ENCODE measurements at regions not wholly inside any gene's neighbourhood (a gene's known extent, or its start where the extent isn't known, plus 50 kb on each side); places are given as distances from the start of the nearest gene placed in this dataset.

DNA sequence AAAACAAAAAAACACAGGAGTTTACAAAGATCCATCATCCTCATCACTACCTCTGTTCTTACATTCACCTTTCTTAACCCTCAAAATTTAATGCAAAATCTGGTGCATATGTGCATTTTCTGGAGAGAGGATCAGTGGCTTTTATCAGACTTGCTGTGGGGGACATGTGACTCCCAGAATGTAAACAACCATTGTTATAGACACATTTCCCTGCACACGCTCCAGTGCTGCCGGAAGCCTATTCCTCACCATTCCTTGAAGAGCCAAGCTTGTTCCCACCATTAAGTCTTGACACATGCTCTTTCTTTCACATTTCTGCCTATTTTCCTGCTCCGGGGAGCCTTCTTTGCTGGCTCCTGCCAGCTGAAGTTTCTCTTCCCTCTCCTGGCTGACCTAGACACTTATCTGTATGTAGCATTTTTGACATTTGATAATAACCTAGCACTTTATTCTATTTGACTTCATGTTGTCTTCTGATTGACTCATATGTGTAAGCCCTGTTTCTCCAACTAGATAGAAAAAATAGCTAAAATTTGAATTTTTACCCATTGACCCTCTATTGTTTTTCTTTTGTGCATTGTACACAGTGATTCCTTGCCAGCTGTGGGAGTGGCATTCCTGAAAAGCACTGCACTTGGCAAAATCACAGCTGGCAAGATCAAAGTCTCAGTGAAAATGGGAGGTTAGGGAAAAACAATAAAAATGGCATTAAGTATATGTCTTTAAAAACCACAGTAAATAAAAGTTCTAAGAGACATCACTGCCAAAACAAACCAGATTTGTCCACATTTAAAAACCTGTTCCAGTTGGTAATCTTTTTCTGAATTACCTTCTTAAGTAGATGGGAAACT lies 76.8 kb upstream of the CIBAR2 start:
- TF ChIP-seq CTCF (IDR thresholded peaks at IDR 0.05; ENCODE audit: control insufficient read depth, insufficient read depth, low read depth, low read length, missing control alignments): no peak
- H3K4me3 ChIP-seq (ENCODE audit: control insufficient read depth, low read depth, low read length): no peak overlapping the region
- DNase-seq (ENCODE audit: low read depth): no peak

DNA sequence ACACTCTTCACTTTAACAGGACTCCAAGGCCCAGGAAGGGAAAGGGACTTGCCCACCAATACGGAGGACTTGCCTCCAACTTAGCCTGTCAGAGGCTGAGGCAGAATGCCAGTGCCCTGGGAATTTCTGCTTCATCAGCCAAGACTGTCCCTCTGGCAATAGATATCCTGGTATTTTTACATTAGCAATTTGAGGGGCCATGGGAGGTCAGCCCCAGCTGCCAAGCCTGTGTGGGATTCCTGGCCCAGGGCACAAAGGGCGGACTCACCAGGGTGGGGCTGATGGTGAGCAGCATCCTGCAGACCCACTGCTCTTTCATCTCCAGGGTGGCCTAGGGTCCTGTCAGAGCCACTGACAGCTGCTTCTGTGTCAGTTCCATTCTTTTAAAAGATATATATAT lies 78.3 kb upstream of the CIBAR2 start:
- no peak overlapping the region for H3K4me3 ChIP-seq (ENCODE audit: control insufficient read depth, low read depth, low read length)
- DNase-seq (ENCODE audit: low read depth): no peak
- TF ChIP-seq CTCF (IDR thresholded peaks at IDR 0.05; ENCODE audit: control insufficient read depth, insufficient read depth, low read depth, low read length, missing control alignments): no peak

- DNase-seq (ENCODE audit: low read depth): no peak
- no peak overlapping the region for H3K4me3 ChIP-seq (ENCODE audit: control insufficient read depth, low read depth, low read length)
- TF ChIP-seq CTCF (IDR thresholded peaks at IDR 0.05; ENCODE audit: control insufficient read depth, insufficient read depth, low read depth, low read length, missing control alignments): no peak
Observed at GRCh38 chr16:85191341-85191965, 79.2 kb upstream of the CIBAR2 start.

DNA sequence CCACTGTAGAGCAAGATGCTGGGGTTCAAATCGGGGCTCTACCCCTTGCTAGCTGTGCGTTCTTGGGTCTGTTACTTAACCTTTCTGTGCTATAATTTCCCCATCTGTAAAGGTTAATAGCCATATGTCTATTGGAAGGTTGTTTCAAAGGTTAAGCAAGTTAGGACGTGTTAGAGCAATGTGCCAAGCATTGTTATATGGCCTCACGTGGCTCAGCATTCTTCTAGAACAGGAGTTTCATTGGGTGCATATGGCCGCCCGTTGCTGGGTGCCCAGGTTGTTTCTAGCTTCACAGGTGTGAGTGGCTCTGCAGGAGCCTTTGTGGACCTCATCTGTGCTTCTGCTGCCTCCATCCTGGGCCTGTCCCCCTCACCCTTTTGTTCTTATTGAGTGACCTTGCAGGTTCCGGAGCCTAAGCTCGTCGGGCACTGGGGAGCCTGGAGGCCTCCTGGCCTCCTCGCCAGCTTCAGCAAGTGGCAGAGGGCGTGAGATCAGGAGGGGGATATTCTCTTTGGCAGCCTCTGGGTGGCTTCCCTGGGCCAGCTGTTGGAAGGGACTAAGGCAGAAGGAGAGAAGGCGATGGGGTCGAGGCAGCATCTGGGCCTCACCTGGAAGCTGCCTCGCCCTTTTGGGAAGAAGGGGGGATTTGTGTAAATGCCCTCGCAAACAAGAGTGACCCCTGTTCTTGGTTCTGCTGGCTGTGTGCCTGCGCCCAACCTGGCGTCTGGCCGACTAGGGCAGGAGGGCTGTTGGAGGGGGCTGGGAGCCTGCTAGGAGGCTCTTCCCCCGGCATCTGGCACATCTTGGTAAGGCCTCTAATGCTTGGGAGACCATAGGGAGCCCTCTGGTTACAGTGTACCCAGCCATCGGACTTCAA lies 80.2 kb upstream of the CIBAR2 start:
- no peak overlapping the region for H3K4me3 ChIP-seq (ENCODE audit: control insufficient read depth, low read depth, low read length)
- no peak for TF ChIP-seq CTCF (IDR thresholded peaks at IDR 0.05; ENCODE audit: control insufficient read depth, insufficient read depth, low read depth, low read length, missing control alignments)
- DNase-seq (ENCODE audit: low read depth): no peak

DNA sequence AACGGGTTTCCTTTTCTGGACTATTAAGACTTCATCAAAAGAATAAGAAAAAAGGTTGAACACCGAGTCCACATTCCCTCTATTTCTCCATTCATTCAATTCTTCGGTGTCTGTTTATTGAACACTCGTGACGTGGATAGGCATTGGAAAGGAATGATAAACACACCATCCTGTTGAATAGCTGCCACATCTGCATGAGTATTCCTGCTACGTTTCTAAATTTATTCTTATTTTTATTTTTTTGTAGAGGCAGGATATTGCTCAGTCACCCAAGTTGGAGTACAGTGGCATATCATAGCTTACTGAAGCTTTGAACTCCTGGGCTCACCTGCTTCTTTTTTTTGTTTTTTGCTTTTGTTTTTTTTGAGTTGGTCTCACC lies 80.8 kb upstream of the CIBAR2 start:
- no peak overlapping the region for H3K4me3 ChIP-seq (ENCODE audit: control insufficient read depth, low read depth, low read length)
- no peak for DNase-seq (ENCODE audit: low read depth)
- no peak for TF ChIP-seq CTCF (IDR thresholded peaks at IDR 0.05; ENCODE audit: control insufficient read depth, insufficient read depth, low read depth, low read length, missing control alignments)

- no peak overlapping the region for H3K4me3 ChIP-seq (ENCODE audit: control insufficient read depth, low read depth, low read length)
- no peak for DNase-seq (ENCODE audit: low read depth)
- no peak for TF ChIP-seq CTCF (IDR thresholded peaks at IDR 0.05; ENCODE audit: control insufficient read depth, insufficient read depth, low read depth, low read length, missing control alignments)
Observed at GRCh38 chr16:85193876-85194275, 81.6 kb upstream of the CIBAR2 start.
